ENCODE measurements at regions not wholly inside any gene's neighbourhood (a gene's known extent, or its start where the extent isn't known, plus 50 kb on each side); places are given as distances from the start of the nearest gene placed in this dataset.

GRCh38 chr2:53183581-53183980 is 584.0 kb upstream of the CHAC2 start:
- no peak overlapping the region for H3K27ac ChIP-seq
- no peaks in the 10 kb centered on the region for H3K36me3 ChIP-seq
- no peaks in the 10 kb centered on the region for H3K4me1 ChIP-seq (ENCODE audit: insufficient read depth)
- intact Hi-C loops (cut with DNase I), result no loop called here
- H3K27me3 ChIP-seq, result no peaks in the 10 kb centered on the region
- DNase-seq, result no peak
- no peaks in the 10 kb centered on the region for H3K9me3 ChIP-seq
- TF ChIP-seq POLR2A (IDR thresholded peaks at IDR 0.05), result no peak
- no peak for TF ChIP-seq CTCF (IDR thresholded peaks at IDR 0.05)
- TF ChIP-seq EP300 (IDR thresholded peaks at IDR 0.05), result no peak
- no peak overlapping the region for H3K4me3 ChIP-seq

- H3K4me1 ChIP-seq (ENCODE audit: insufficient read depth), result no peaks in the 10 kb centered on the region
- no peaks in the 10 kb centered on the region for H3K27me3 ChIP-seq
- intact Hi-C loops (cut with DNase I), result no loop called here
- no peak for TF ChIP-seq CTCF (IDR thresholded peaks at IDR 0.05)
- no peak for TF ChIP-seq POLR2A (IDR thresholded peaks at IDR 0.05)
- TF ChIP-seq EP300 (IDR thresholded peaks at IDR 0.05), result no peak
- H3K27ac ChIP-seq, result no peak overlapping the region
- no peaks in the 10 kb centered on the region for H3K36me3 ChIP-seq
- H3K9me3 ChIP-seq, result no peaks in the 10 kb centered on the region
- H3K4me3 ChIP-seq, result no peak overlapping the region
- DNase-seq, result no peak
- WGBS, 3 donors, result 86 to 89% (median 87%) methylated on average over 5 of the region's 5 CpGs
These were observed 585.0 kb upstream of the CHAC2 start for GRCh38 chr2:53182601-53183000.

GRCh38 chr2:53181759-53182158 is 585.8 kb upstream of the CHAC2 start:
- H3K4me3 ChIP-seq, result no peak overlapping the region
- DNase-seq, result no peak
- TF ChIP-seq POLR2A (IDR thresholded peaks at IDR 0.05), result no peak
- no peak for TF ChIP-seq EP300 (IDR thresholded peaks at IDR 0.05)
- TF ChIP-seq CTCF (IDR thresholded peaks at IDR 0.05), result no peak
- H3K4me1 ChIP-seq (ENCODE audit: insufficient read depth), result no peaks in the 10 kb centered on the region
- no peak overlapping the region for H3K27ac ChIP-seq
- H3K9me3 ChIP-seq, result no peaks in the 10 kb centered on the region
- 91 to 97% (median 93%) methylated on average over 2 of the region's 2 CpGs for WGBS, 3 donors
- no peaks in the 10 kb centered on the region for H3K27me3 ChIP-seq
- no peaks in the 10 kb centered on the region for H3K36me3 ChIP-seq
- intact Hi-C loops (cut with DNase I), result no loop called here

- intact Hi-C loops (cut with DNase I), result no loop called here
- Histone ChIP-seq H3K27me3 (no peaks in the 10 kb centered on the region), H3K4me3 (no peak overlapping the region), H3K36me3 (no peaks in the 10 kb centered on the region), H3K27ac (no peak overlapping the region), H3K4me1 (ENCODE audit: insufficient read depth) (no peaks in the 10 kb centered on the region), H3K9me3 (no peaks in the 10 kb centered on the region)
- no peak for DNase-seq
- WGBS, 3 donors, result 22 to 71% (median 69%) methylated on average over 1 of the region's 1 CpG
- no peak for TF ChIP-seq EP300 (IDR thresholded peaks at IDR 0.05)
- TF ChIP-seq POLR2A (IDR thresholded peaks at IDR 0.05), result no peak
- TF ChIP-seq CTCF (IDR thresholded peaks at IDR 0.05), result no peak
These were observed 590.3 kb upstream of the CHAC2 start for GRCh38 chr2:53177327-53177726.

- no peak for DNase-seq
- 95 to 98% (median 96%) methylated on average over 1 of the region's 1 CpG for WGBS, 3 donors
- no peak for TF ChIP-seq CTCF (IDR thresholded peaks at IDR 0.05)
- no peak for TF ChIP-seq POLR2A (IDR thresholded peaks at IDR 0.05)
- no peak for TF ChIP-seq EP300 (IDR thresholded peaks at IDR 0.05)
- H3K36me3 ChIP-seq, result no peaks in the 10 kb centered on the region
- H3K4me3 ChIP-seq, result no peak overlapping the region
- H3K27me3 ChIP-seq, result no peaks in the 10 kb centered on the region
- intact Hi-C loops (cut with DNase I), result no loop called here
- no peaks in the 10 kb centered on the region for H3K9me3 ChIP-seq
- no peak overlapping the region for H3K27ac ChIP-seq
- H3K4me1 ChIP-seq (ENCODE audit: insufficient read depth), result peaks cover 2% of the 10 kb centered on the region
These were observed 593.1 kb upstream of the CHAC2 start for GRCh38 chr2:53174539-53174938.
